Forelimb muscle (tissue), 1 donor: ENCODE measurements at regions not wholly inside any gene's neighbourhood (a gene's known extent, or its start where the extent isn't known, plus 50 kb on each side); places are given as distances from the start of the nearest gene placed in this dataset.
"Not testable (repeated sequence)": the region's sequence is repeated elsewhere in the genome, so short reads cannot be mapped to it uniquely, and the experiment has no call there.

Source experiments
- DNase-seq: peaks from one replicate; pipeline ENCODE4 v3.0.0-alpha.2; 2013; ENCODE audit warnings: low read depth

DNA sequence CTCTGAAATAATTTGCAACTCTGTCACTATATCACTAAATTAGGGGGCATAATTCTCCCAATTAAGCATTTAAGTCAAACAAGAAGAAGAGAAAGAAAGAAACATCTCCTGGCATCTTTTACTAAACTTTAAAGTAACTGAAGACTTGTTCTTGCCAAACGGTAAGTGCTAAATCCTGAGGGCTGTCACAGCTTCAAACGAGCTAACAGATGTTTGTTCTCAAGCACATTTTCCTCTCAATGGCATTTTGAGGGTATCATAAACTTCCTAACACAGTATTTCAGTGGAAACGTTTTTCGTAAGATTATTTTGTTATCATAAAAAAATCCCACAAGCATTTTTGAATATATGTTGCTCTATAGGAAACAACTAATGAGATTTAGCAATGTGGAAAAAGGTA lies 169.5 kb upstream of the TAS2R1 start:
- no peak for DNase-seq

DNA sequence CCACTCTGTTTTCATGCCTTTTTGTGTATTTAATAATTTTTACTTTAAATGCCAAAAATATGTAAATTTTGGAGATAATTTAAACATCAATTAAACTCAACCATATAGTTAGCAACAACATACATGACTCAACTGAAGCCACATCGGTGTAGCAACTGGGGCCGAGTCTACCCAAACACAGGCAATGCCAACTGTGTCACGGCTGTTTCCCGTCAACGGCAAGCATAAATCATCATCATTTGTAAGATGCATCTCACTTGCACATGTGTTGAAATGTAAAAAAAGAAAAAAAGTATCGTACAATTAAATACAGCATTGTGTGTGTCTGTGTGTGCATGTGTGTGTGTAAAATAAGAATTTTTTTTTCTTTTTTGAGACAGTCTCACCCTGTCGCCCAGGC lies 160.1 kb upstream of the TAS2R1 start:
- DNase-seq, result no peak

DNA sequence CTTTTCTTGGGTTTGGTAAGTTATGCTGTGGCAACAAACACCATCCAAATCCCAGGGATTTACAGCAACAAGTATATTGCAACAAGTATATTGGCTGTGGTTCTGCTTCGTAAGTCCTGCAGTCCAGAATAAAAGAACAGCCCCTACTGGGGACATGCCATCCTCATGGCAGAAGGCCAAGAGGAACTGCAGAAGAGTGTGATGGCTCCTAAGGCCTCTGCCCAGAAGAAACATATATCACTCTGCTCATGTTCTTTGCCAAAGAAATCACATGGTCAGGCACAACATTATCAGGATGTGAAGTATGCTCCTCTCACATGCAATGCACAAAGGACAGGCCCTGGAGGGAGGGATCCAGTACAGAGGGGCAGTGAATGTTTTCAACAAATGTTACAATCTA lies 159.6 kb upstream of the TAS2R1 start:
- DNase-seq, result no peak

DNA sequence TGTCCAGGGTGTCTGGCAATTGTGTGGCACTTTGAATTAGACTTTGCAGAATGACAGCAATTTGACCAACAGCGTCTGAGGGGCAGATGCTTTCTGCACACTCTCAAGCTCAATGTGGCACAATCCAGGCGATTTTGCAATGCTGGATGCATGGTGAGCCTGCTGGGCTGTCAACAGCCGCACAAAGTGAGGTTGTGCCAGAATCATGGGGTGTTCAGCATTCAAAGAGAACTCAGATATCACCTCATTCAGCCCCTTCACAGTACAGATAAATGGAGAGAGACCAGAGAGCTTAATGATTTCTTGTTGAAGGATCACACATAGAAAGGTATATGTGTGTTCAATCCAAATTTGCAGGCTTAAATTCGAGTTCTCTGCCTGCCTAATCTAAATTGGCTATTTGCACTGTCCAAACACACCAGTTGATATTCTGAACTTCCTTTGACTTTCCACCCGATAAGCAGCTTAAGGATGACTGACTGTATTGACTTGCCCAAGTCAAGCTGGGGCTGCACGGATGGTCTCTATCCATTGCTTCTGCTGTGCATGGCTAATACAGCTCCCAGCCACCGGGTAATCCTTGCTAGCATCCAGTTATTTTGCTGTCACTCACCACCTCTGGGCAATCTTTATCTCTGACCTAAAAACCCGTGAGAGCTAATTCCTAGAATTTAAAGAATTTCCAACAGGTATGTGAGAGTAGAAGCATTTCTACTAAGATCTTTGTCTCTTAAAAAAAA lies 157.9 kb upstream of the TAS2R1 start:
- no peak for DNase-seq

DNA sequence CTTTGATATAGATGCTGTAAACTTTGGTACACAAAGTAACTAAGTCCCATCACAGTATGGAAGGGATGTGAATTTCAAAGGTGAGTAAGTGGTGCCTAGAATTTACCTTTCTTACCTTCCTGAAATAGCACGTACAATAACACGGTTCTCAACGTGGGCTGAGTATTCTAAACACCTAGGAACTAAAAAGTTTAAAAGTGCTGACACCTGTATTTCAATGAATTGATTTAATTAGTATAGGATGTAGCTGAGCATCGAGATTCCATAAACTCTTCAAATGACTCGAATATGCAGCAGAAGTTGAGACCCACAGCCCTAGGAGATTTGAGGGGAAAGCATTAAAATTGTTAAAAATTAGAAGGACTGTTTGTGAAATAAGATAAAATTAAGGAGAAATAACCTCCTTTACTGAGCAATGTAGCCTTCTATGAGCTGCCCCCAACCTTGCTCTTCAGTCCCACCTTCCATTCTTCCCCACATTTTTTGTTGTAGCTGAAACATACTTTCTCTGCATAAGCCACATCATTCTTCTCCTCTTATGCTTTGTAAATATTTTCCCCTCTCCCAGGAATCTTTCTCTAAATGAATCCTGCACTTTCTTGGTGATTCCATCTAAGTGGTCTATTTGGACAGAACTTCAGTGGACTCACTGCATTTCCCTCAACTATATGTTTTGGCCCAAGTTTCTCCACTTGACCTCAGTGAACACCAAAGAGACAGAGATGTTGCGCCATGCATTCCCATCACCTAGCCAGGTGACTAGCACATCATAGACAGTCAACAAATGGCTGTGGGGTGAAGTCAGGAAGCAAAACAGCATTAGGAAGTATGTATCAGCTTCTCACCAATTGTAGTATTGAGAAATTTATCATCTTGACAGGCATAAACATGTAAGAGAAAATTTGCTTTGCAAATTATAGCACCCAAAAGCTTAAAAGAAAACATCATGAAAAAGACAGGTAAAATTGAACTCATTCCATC lies 156.5 kb upstream of the TAS2R1 start:
- no peak for DNase-seq

DNA sequence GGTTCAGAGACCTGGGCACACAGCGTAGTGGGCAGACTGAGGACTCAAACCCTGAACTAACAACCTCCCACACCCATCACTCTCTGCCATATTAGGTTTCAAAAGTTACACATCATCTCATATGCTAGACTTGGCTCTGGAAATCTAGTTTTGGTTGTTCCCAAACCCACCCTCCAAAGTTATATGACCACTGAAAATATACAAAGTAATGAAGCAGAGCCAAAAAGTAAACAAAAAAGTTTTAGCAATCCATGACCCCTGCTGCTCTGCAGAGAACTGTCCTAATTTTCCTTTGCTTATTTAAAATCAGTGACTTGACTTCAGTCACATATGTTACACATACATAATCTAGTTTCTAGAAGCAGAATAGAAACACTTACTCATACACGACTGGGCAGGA lies 155.6 kb upstream of the TAS2R1 start:
- no peak for DNase-seq

DNA sequence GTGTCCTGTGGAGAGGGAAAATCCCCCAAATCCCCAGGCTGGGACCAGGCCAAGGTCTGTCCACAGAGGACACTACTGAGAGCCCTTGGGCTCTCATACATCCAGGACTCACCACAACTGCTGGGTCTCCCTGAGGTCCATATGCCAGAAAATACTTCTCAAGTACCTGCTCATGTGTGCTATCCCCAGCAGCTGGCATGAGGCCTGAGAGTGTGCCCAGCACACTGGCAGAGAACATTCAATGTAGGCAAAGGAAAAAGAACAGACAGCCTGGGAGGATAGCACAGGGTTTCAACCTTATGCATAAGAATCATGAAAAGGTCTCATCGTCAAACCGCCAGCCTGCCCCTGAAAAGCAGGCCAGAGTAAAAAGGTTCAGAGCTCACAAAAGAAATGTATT lies 154.1 kb upstream of the TAS2R1 start:
- no peak for DNase-seq

DNA sequence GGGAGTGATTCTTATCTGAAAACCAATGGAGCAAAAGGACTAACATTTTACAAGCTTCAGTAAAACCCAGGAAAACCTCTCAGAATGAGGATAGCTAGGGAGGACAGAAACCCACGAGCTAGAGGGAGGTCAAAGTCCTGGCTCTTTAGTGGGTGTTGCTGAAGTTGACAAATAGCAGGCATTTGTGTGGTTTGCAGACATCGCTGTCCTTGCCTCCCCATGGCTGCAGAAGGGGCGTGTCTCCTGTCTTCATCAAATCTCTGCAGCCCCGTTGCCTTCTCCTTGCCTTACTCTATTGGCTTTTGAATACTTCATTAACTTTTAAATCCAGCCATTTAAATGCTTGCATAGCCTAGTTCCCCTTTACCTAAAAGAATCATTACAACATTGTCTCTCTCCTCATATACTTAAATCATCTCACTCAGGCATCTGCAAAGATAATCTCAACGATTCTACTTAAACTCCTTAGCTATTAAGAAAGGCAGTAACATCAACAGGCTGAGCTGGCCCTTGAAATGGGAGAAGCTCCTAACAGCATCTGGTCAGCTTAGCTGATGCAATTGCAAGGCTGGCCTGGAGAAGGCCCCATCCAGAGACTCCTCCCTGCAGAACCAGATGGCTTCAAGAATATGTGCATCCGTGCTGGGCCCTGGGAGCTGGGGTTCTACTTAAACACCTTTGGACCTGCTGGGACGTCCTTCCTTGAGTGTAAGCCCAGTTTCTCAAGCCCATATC lies 152.8 kb upstream of the TAS2R1 start:
- DNase-seq, result no peak

DNA sequence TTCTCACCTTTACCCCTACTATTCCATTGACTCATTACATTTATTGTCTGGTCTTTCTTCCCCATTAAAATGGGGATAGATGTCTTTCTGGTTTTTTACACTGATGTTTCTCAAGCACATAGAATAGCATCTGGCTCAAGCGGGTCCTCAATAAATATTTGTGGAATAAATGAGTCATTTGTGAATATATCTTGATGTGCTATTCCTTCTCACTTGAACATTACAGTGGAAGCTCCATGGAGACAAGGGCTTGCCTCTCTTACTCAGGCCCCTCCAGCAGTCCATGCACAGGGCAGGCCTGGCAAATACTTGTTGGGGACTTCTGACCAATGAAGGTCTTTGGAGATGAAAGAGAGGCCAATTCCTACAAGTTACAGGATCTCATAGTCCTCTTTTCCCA lies 151.7 kb upstream of the TAS2R1 start:
- no peak for DNase-seq

DNA sequence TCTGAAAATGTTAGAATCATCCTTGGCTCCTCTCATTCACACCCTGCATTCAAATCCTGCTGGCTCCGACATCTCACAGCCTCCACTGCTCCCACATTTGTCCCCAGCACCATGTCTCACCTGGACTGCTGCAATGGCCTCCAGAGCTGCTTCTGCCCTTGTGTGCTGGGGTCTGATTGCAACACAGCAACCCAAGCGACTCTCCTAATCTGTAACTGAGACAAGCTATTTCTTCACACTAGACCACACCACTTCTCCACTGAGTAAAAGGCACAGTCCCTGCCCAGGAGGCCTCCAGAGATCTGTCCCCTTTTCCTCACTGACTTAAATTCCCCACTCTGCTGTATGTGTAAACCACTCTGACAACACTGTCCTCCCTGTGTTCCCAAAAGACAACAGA lies 151.1 kb upstream of the TAS2R1 start:
- no peak for DNase-seq

DNA sequence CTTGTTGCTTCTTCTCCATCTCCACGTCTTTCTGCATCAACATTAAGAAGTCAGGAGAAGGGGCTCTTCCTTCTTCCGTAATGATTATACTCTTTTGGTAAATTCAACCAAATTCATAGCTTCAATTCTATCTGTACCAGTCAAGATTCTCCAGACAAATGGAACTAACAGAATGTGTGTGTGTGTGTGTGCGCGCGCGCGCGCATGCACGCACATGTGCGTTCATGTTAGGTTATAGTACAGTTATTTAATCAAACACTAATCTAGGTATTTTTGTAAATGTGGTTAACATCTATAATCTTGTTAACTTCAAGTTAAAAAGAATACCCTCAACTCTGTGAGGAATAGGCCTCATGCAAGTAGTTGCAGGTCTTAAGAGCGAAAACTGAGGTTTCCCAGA lies 150.3 kb upstream of the TAS2R1 start:
- no peak for DNase-seq

DNA sequence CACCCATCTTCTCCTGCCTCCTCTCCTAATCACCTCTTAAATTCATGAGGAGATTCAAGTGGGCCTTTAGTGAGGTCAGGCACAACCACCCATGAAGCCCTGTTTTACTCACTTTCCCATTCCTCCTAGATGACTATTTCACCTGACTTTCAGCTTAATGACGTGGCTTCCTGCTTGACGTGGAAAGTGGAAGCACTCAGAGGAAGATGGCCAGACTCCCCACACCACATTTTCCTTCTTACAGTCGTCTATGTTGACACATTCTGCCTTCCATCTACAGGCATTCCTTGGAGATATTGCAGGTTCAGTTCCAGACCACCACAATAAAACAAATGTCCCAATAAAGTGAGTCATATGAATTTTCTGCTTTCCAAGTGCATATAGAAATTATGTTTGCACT lies 146.4 kb upstream of the TAS2R1 start:
- no peak for DNase-seq

DNA sequence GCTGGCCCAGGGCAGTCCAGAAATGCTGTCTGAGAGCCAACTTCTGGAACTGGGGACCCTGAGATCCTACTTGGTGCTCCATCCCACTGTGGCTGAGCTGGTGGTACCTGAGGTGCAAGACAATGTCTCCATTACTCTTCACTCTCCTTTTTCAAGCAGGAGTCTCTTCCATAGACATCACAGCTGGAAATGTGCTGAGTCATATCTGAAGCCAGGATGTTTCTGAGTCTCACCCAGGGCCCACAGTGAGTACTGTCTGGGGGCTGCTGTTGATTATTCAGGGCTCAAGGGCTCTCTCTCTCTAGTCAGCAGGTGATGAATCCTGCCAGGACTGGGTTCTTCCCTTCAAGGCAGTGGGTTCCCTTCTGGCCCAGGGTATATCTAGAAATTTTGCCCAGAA lies 145.2 kb upstream of the TAS2R1 start:
- DNase-seq, result no peak

DNA sequence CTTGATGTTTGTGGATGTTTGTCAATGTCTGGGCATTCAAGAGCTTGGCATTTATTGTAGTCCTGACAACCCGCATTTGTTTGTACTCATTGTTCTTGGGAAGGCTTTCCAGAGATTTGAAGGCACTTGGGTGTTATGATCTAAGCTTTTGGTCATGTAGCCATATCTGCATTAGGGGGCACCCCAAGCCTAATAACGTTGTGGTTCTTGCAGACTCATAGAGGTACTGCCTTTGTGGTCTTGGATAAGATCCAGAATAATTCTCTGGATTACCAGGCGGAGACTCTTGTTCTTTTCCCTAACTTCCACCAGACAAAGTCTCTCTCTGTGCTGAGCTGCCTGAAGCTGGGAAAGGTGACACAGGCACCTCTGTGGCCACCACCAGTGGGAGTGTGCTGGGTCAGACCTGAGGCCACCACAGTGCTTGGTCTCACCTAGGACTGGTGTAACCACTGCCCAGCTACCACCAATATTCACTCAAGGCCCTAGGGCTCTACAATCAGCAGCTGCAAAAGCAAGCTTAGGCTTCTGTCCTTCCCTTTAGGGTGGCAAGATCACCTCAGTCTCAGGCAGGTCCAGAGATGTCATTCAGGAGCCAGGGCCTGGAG lies 144.4 kb upstream of the TAS2R1 start:
- DNase-seq, result no peak

DNA sequence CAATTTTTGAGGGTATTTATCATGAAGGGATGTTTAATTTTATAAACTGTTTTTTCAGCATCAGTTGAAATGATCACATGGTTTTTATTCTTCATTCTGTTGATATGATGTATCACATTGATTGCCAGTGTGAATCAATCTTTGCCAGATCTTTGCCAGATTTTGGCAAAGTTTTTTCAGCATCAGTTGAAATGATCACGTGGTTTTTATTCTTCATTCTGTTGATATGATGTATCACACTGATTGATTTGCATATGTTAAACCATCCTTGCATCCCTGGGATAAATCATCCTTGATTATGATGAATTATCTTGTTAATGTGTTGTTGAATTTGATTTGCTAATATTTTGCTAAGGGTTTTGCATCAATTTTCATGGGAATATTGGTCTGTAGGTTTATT lies 140.9 kb upstream of the TAS2R1 start:
- DNase-seq, result no peak

DNA sequence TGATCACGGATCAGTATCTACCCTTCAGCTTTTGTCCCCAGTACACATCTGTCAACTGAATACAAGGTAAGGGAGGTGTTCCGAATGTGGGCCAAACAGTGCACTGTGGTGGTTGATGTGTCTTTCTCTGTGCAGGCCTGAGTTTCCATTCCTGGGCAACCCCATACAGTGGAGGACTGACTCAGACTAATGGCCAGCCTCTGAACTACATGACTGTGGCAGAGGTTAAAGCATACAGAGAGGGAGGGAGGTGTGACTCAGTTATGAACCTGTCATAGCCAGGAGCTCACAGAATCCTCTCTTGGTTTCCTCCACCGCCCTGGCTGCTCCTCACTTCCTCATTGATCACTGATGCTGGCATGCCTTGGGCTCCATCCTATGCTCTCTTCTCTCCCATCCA lies 136.4 kb upstream of the TAS2R1 start:
- DNase-seq, result no peak

DNA sequence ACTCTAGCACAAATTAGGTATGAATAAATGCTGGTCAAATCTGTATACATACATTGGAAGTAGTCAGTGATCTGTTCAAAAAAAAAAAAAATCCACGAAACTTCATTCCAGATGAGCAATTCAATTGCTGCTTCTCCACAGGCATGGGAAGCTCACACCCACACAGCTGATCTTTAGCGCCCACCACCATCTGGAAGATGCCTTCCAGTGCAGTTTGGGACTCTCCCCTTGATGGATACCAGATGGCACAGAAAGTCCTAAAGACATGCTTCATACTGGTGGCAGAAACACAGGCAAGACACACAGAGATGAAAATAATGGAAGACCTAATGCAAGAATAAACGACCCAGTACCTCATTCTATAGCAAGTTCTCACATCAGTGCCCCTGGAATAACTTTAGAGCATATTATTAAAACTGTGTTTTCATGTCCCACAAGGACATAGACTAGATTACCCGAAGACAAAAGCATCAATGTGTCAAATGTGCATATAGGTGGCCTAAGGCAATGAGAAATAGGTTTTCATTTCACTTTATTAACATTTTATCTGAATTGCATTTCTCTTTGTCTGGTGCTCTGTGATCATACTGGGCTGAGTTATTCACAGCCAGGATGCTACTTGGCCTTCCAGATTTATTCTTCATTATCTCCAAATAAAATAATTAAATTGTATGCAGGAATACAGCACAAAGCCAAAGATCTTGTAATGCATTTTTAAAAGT lies 135.4 kb upstream of the TAS2R1 start:
- no peak for DNase-seq

DNA sequence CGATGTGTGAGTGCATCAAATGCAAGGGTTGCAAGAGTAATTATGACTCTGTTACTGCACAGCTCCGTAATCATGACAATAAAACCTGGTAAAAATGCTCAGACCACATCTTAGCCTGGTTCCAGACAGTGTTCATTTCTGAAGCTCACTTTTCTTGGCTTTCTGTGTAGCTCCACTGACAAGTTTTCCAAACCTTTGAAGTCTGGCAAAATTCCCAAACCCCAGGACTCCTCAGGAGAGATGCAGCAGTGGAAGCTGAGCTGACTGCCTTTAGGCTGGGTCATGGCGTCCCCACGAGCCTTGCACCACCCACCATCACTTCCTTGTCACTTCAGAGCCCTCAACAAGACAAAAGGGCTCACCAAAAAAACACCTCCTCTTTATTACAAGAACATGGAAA lies 131.6 kb upstream of the TAS2R1 start:
- no peak for DNase-seq

DNA sequence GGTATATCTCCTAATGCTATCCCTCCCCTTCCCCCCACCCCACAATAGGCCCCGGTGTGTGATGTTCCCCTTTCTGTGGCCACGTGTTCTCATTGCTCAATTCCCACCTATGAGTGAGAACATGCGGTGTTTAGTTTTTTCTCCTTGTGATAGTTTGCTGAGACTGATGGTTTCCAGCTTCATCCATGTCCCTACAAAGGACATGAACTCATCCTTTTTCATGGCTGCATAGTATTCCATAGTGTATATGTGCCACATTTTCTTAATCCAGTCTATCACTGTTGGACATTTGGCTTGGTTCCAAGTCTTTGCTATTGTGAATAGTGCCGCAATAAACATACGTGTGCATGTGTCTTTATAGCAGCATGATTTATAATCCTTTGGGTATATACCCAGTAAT lies 122.5 kb upstream of the TAS2R1 start:
- not testable (repeated sequence) for DNase-seq

DNA sequence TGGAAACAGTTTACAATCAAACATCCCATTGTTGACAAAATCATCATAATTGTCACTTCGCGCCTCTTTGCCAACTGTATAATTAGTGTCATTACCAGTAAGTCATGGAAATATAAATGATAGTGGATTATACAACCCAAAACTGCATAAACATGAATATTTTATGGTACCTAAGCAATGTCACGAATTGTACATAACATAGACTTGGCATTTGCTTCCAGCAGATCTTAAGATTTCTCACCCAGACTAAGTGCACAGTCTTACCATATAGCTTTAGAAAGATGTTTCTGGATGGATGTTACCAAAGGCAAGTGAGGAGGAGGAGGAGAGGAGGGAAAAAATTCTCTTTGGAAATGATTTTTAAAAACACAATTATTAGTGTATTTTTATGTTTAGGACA lies 113.4 kb upstream of the TAS2R1 start:
- DNase-seq, result no peak

DNA sequence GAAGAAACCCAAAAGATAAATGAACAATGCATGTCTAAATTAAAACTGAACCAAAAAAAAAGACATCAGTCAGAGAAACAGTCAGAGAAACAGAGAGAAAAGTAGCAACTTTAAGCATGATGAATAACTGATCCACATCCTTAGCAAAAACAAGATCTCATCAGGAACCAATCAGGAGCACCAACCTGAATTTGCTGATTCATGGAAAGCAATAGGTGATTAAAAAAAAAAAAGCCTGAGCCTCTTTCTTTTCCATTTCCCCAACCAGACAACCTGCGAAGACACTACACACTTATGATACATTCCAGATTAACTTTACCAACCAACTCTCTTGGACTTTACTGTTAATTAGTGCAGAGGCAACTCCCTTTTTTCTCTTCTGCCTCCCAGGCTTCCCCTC lies 112.7 kb upstream of the TAS2R1 start:
- DNase-seq, result no peak
